GM10266 (cell line): ENCODE measurements at regions not wholly inside any gene's neighbourhood (a gene's known extent, or its start where the extent isn't known, plus 50 kb on each side); places are given as distances from the start of the nearest gene placed in this dataset.

ENCODE experiments used
- DNase-seq: peaks from one replicate; pipeline ENCODE4 v3.0.0; 2012; ENCODE audit errors: extremely low spot score
- CTCF ChIP-seq: IDR thresholded peaks from 2 replicates; pipeline ENCODE4 v1.5.1; 2012; ENCODE audit warnings: mild to moderate bottlenecking, low read depth; ENCODE audit not compliant: control insufficient read depth, insufficient read depth; ENCODE audit errors: missing control alignments

DNA sequence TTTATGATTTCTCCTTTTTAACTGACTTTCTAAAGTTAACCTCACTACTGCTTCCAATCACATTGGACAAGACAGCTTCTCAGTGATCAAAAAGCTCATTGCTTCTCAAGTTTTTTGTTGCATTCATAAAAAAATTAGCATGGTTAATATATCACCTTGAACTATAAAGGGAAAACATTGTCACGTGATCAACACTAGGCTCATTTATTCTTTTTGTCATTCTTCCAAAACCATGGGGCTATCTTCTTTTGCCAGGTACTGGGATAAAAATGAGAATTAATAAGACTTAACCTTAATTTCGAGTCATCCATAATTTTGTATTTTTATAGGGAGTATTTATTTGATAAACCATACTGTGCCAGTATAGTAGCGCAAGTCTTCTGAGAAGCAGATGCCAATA is 1105.9 kb upstream of the TENM3 start:
- TF ChIP-seq CTCF = no peak
- no peak for DNase-seq

DNA sequence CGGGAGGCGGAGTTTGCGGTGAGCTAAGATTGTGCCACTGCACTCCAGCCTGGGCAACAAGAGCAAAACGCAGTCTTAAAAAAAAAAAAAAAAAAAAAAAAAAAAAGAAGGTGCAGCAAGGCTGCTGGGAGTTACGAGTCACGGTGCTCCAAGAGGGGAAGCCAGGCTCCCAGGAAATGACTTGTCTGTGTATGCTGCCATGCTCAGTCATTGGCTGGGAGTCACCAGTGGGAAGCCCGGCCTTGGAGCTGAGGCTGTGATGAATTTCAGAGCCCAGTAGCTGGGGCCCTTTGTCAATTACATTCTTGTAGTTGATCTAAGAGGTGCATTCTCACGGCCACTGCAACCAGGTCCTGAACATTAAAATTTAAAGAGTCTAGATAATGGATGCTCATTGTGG is 1105.1 kb upstream of the TENM3 start:
- TF ChIP-seq CTCF = no peak
- DNase-seq = no peak

DNA sequence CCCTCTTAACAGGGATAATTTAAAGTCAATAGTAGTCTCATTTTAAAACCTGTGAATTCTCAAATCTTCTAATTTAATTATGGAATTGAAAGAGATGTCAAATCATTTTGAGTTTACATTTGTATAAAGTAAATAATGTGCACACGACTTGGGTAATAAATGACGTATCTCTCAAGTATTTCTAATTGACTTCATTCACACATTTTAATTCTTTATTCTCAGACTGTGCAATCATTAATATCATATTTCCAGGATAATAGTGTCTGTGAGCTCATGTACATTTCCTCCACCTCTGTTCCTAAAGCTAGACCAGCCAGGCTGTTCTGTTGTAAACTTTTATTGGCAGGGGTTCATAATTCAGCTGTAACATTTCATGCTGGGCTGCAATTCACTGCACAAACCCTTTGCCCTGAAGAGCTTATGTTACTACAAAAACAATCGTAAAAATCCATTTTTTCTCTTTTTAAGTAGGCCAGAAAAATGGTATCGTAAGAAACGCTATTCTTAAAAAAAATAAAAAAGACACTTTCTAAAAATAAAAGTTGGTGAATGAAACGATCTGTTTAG is 1103.1 kb upstream of the TENM3 start:
- TF ChIP-seq CTCF = no peak

GRCh38 chr4:181143250-181143854 is 1099.8 kb upstream of the TENM3 start:
- peak; percentile 91 for TF ChIP-seq CTCF
- DNase-seq = peak; percentile 43

More for the DNA sequence above, 1103.1 kb upstream of the TENM3 start:
- DNase-seq = no peak

GRCh38 chr4:181146051-181146450 is 1097.2 kb upstream of the TENM3 start:
- DNase-seq = no peak
- no peak for TF ChIP-seq CTCF

GRCh38 chr4:181147416-181147951 is 1095.7 kb upstream of the TENM3 start:
- no peak for DNase-seq
- no peak for TF ChIP-seq CTCF

DNA sequence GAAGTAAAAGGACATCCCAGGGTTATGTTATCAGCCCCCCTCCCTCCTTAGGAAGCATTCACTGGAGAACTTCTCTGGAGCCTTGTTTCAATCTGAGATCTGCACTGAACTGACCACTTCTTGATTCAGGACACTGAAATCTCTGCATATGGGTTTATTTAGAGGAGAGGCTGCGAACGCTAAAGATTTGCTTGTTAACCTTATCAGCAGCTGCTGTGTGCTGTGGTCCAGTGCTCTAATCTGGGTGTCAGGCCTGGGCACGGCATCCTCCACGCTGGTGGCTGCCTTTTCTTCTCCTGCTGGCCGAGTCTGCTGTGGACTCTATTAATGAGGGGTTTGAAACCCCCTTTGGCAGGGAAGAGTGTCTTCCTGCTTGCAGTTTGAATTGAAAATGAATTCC is 1094.7 kb upstream of the TENM3 start:
- TF ChIP-seq CTCF = no peak
- no peak for DNase-seq
